GM21515 (cell line): ENCODE measurements at regions not wholly inside any gene's neighbourhood (a gene's known extent, or its start where the extent isn't known, plus 50 kb on each side); places are given as distances from the start of the nearest gene placed in this dataset.
"Not testable (repeated sequence)": the region's sequence is repeated elsewhere in the genome, so short reads cannot be mapped to it uniquely, and the experiment has no call there.

Experiments used
- ATAC-seq: cut with Tn5 transposase; IDR thresholded peaks from one replicate; pipeline ENCODE4 v1.9.1; 2021; ENCODE audit not compliant: unreplicated experiment

DNA sequence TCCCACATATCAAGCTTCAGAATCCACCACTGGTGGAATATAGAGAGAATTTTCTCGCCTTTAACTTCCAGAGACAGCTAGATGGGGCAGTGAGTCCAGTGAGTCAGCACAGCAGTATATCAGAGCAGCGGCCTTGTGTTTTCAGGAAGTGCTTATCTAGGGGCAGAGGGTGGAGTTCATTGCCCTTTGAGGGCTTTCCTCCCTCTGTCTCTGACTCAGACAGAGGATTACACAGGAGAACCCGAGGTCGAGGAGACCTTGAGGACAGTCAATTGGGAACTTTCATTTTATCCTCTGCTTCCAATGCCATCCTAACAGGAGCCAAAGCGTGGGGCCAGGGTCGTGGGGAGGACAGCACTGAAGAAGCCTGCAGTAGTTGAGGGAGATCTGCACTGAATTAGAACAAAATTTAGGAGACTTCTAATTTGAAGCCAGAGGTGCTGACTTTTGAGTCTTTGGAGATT lies 109.6 kb upstream of the UMPS start:
- no peak for ATAC-seq

DNA sequence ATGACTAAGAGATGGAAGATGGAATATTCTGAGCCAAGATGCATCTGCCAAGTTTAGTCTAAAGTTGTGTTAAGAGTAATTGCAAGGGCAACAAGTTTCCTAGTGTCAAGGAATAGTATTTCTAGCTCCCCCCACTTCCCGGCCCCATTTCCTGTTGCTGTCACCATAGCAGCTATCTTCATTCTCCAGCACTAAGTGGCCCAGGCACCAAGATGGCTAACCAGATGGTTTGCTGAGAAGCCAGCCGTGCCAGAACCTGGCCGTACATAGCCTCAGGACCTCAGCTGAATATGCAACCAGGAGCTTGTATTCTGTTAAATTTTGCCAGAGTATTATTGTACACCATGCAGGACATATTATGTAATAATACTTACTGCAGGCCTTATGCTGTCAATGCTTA lies 108.8 kb upstream of the UMPS start:
- no peak for ATAC-seq

DNA sequence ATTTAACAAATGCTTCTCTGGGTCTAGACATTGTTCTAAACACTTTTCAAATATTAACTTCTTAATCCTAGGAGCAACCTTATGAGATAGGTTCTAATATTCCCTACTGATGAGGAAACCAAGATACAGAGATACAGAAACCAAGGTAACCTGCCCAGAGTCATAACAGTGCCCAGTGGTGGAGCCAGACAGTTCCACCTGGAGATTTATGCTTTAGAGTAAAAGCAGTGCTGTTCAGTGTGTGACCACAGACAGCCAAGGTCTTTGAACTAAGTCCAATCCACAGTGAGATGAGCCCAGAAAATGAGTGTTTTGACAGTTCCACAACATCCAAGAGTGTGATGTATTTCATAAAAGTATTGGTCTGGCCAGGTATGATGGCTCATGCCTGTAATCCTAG lies 105.2 kb upstream of the UMPS start:
- no peak for ATAC-seq

DNA sequence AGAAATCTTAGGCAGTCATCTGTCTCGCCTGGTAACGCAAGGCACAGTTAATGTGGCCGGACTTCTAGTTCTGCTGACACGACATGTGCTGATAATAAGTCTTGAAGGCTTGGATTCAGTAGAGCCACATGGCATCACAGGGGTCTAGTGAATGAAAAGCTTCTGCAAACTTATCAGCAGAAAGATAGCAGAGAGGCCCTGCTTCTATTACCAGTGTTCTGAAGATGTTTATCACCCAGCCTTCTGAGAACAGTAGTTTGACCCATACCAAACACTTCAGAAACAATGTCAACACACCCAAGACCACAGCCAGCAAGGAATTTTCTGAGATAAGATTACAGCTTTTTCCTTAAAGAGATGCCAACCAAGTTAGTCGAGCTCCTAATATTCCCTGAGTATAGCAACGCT lies 102.7 kb upstream of the UMPS start:
- no peak for ATAC-seq

- no peak for ATAC-seq
Observed at GRCh38 chr3:124628863-124629262, 101.4 kb upstream of the UMPS start.

DNA sequence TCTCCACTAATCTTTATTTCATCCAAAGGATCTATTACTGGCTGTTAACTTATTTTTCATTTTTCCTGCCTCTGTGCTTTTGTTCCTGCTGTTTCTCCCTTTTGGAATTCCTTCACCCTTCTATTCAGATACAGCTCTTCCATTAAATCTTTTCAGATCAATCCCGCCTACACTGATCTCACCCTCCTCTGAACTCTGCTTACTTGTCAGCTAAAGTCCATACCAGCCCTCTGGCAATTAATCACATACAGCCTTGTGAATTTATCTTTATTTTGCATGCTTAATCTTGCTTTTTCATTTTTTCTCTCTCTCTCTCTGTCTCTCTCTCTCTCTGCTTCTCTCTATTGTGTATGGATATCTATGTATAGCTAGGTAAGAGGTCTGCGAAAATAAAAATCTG lies 100.8 kb upstream of the UMPS start:
- no peak for ATAC-seq

DNA sequence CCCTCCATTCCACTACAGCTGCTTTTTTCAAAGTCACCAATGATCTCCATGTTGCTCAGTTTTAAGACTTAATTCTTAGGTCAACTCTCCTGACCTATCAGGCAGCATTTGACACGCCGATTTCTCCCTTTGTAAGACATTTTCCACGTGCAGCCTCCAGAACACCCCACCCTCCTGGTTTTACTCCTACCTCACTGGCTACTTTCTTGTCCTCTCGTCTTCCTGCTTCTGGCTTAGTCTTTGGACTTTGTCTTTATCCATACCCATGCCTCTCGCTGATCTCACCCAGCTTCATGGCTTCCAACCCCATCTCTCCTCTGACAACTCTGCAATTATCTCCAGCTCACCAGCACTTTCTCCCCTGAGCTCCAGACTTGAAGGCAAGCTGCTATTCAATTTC lies 99.3 kb upstream of the UMPS start:
- ATAC-seq, result no peak

DNA sequence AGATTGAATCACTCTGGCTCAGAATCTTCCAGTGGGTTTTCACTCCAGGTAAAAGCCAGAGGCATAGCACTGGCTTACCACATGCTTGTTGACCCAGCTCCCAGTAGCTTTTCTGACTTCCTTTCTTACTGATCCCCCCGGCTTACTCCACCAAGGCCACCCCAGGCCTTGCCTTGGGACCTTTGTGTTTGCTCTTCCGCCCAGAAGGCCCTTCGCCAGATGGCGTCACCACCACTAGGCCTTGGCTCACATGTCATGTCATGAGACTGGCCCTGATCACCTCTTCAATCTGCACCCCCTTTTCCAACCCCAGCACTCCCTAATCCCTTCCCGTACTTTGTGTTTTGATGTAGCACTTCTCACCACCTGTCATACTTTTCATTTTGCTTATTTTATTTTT lies 98.5 kb upstream of the UMPS start:
- no peak for ATAC-seq

GRCh38 chr3:124632566-124633140 lies 97.6 kb upstream of the UMPS start:
- no peak for ATAC-seq

- ATAC-seq, result no peak
Observed at GRCh38 chr3:124633524-124633923, 96.7 kb upstream of the UMPS start.

- no peak for ATAC-seq
Observed at GRCh38 chr3:124634210-124635168, 95.8 kb upstream of the UMPS start.

DNA sequence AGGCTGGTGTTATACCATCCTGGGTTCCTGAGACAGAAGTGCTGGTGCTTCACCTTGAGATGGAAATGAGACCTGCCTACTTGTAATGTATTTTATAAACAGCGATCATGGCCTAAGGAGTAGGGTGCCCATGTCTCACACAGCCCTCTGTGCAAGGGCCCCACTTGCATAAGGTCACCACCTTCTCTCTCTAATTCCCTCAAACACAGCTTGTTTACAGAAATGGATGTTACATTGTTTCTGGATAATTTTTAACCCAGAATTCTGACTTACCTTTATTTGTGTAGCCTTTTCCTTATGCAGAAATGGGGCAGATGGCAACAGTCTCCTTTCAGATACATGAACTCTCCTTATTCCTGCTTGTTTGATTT lies 95.1 kb upstream of the UMPS start:
- ATAC-seq, result no peak

GRCh38 chr3:124636101-124636862 lies 94.0 kb upstream of the UMPS start:
- ATAC-seq, result no peak

DNA sequence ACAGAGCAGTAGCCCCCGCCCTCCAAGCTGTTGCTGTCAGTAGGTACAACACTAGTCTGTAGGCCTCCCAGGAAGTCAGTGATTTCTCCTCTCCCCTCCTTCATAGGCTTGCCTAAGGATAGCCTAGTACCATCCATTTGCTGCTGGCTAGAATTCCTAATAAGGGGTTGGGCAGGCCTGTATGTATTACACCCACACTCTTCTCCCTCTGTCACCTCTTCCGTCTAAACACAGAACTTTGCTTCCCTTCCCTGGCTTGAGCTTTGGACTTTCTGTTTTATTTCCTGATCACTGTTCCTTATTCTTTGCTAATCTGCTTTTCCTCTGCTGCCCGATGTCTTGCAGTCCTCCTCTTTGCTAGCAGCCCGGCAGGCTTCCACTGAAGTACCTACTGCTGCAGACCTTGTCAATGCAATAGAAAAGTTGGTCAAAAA lies 93.4 kb upstream of the UMPS start:
- ATAC-seq, result no peak

- peak; percentile 57 for ATAC-seq
Observed at GRCh38 chr3:124639406-124640237, 90.6 kb upstream of the UMPS start.

DNA sequence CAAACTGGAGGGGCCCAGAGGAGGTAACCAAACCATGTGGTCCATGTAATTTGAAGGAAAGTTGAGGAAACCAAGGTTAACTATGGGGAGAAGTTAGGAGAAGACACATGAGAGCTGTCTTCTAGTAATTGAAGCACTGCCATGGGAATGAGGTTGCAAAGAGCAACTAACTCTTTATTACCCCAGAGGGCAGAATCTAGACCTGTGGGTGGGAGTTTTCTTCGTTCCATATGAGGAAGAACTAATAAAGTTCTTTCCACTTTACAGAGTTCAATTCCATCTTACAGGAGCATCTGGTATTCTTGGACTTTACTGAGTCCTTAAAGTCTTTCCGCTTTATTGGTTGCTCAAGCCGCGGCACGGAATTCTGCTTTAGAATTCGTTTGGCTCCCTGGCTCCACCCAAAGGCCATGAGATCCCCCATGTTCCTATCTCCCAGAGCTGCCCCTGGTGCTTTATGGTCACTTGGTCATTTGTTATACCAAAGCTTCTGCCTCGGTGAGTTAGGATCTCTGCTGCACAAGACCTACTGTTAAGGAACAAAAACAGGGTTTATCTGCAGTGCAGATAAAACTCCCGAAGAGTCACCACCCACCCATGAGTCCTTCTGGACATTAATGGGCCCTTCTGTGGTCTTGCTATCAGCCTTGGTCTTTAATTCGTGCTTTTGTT lies 89.5 kb upstream of the UMPS start:
- ATAC-seq, result no peak

DNA sequence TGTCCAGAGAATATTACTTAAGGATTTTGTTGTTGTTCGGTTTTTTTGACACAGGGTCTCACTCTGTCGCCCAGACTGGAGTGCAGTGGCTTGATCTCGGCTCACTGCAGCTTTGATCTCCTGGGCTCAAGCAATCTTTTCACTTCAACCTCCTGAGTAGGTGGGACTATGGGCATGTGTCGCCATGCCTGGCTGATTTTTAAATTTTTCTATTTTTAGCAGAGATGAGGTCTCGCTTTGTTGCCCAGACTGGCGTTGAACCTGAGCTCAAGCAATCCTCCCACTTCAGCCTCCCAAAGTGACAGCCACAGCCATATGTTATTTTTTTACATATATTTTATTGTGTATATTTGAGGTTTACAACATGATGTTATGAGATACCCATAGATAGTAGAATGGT lies 86.8 kb upstream of the UMPS start:
- no peak for ATAC-seq

GRCh38 chr3:124646186-124646585 lies 84.1 kb upstream of the UMPS start:
- not testable (repeated sequence) for ATAC-seq

- no peak for ATAC-seq
Observed at GRCh38 chr3:124648551-124648950, 81.7 kb upstream of the UMPS start.

DNA sequence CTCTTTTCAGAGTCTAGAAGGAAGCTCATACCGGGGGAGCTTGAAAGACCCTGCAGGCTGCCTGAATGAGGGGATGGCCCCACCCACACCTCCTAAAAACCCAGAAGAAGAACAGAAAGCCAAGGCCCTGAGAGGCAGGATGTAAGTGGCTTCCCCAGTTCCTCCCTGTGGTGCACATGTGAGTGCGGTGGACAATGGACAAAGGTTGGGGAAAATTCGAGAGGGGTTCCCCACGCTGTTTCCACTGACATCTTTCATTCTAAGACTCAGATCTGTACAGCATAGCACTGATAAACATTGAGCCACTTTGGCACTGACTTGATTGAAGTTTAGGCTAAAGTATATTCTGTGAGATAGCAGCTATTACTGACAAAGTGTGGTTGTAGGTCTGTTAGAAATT lies 79.5 kb upstream of the UMPS start:
- peak; percentile 60 for ATAC-seq
